A549 (cell line): ENCODE measurements at regions not wholly inside any gene's neighbourhood (a gene's known extent, or its start where the extent isn't known, plus 50 kb on each side); places are given as distances from the start of the nearest gene placed in this dataset.

Experiments used
- ATAC-seq, 2 experiments: fragments of 200-7000 bp in 1 of 2; fragments of >200 bp in 1 of 2; cut with Nextera tagmentation in 1 of 2; cut with Tn5 transposase in 1 of 2; 3 replicates each; pipeline versions ENCODE4 v1.8.0 to v1.9.1; 2018 to 2020; ENCODE audit warnings: mild to moderate bottlenecking in 1 of 2, moderate library complexity in 1 of 2
- CTCF ChIA-PET: fragments of 300-600 bp; sonication (Branson Sonifier 250); formaldehyde crosslinking; extraction: SDS; loops from one replicate; lab custom pipeline; 2021; ENCODE audit warnings: antibody characterized with exemption, inconsistent platforms; lab: Yijun Ruan, JAX
- POLR2A ChIA-PET: fragments of 350-600 bp; formaldehyde crosslinking; extraction: SDS; loops from one replicate; lab custom pipeline; 2021; ENCODE audit warnings: antibody characterized with exemption, inconsistent platforms; lab: Yijun Ruan, JAX
- DNase-seq, 2 experiments: peaks; one replicate each; pipeline versions ENCODE4 v3.0.0 to v3.0.0-alpha.2; 2011 to 2016; ENCODE audit warnings: low read depth in 1 of 2, low spot score in 1 of 2
- FAIRE-seq: peaks from 2 replicates; lab custom pipeline; 2011; peaks lifted over from hg19 to GRCh38; lab: Jason Lieb, UNC
- H3K27ac ChIP-seq, 2 experiments: fragments of >200 bp; sonication (Bioruptor Twin); formaldehyde crosslinking; 3 replicates each; pipeline ENCODE4 v1.5.1; 2016 to 2017
- H3K4me1 ChIP-seq: fragments of >200 bp; sonication (Bioruptor Twin); formaldehyde crosslinking; 3 replicates; pipeline ENCODE4 v1.6.1; 2016
- H3K4me2 ChIP-seq: fragments of >200 bp; sonication (Bioruptor Twin); formaldehyde crosslinking; 3 replicates; pipeline ENCODE4 v1.6.1; 2016
- H3K4me3 ChIP-seq: fragments of >200 bp; sonication (Bioruptor Twin); formaldehyde crosslinking; 3 replicates; pipeline ENCODE4 v1.5.1; 2016
- H3K9me3 ChIP-seq: fragments of >200 bp; sonication (Bioruptor Twin); formaldehyde crosslinking; 3 replicates; pipeline ENCODE4 v1.6.1; 2016
- BCL3 ChIP-seq: fragments of >200 bp; sonication (Bioruptor Twin); formaldehyde crosslinking; IDR thresholded peaks from 3 replicates; pipeline ENCODE4 v1.6.1; 2016
- CBX2 ChIP-seq: fragments of 200-600 bp; sonication (generic); IDR thresholded peaks from 2 replicates; pipeline ENCODE4 v1.6.1; 2016; ENCODE audit warnings: low read depth, mild to moderate bottlenecking, borderline replicate concordance
- CHD2 ChIP-seq: fragments of 150-350 bp; IDR thresholded peaks from 2 replicates; pipeline ENCODE4 v1.6.1; 2014; ENCODE audit warnings: low read length; ENCODE audit not compliant: partially characterized antibody
- EHF ChIP-seq: fragments of 250-450 bp; sonication (Bioruptor Pico); IDR thresholded peaks from 2 replicates; pipeline ENCODE4 v1.5.0; 2020; ENCODE audit warnings: mild to moderate bottlenecking
- EHMT2 ChIP-seq: fragments of 200-600 bp; sonication (generic); IDR thresholded peaks from 2 replicates; pipeline ENCODE4 v1.6.1; 2016; ENCODE audit warnings: antibody characterized with exemption, low read depth, mild to moderate bottlenecking, moderate library complexity
- ESRRA ChIP-seq: fragments of 150-350 bp; IDR thresholded peaks from 2 replicates; pipeline ENCODE4 v1.6.1; 2014; ENCODE audit warnings: mild to moderate bottlenecking, low read length, borderline replicate concordance
- FOSB ChIP-seq: fragments of 250-450 bp; sonication (Bioruptor Pico); IDR thresholded peaks from 2 replicates; pipeline ENCODE4 v1.5.0; 2020; ENCODE audit warnings: mild to moderate bottlenecking, moderate library complexity
- FOSL2 ChIP-seq, 2 experiments: fragments of 450-650 bp in 1 of 2; fragments of >200 bp in 1 of 2; sonication (Bioruptor Twin) in 1 of 2; formaldehyde crosslinking; IDR thresholded peaks; 2 replicates each; pipeline versions ENCODE4 v1.5.0 to v1.6.1; 2016 to 2020; ENCODE audit warnings: mild to moderate bottlenecking in 1 of 2, moderate library complexity in 1 of 2
- FOXS1 ChIP-seq: fragments of 250-450 bp; sonication (Bioruptor Pico); IDR thresholded peaks from 2 replicates; pipeline ENCODE4 v1.5.0; 2020; ENCODE audit warnings: mild to moderate bottlenecking, moderate library complexity
- HES2 ChIP-seq: fragments of >200 bp; sonication (Bioruptor Twin); formaldehyde crosslinking; IDR thresholded peaks from 2 replicates; pipeline ENCODE4 v1.6.1; 2016
- HEYL ChIP-seq: fragments of 250-450 bp; sonication (Bioruptor Pico); IDR thresholded peaks from 2 replicates; pipeline ENCODE4 v1.8.0; 2021; ENCODE audit warnings: mild to moderate bottlenecking, moderate library complexity
- HOXA7 ChIP-seq: fragments of 250-450 bp; sonication (Bioruptor Pico); IDR thresholded peaks from 2 replicates; pipeline ENCODE4 v1.5.0; 2020; ENCODE audit warnings: mild to moderate bottlenecking, moderate library complexity
- HOXB13 ChIP-seq: fragments of 250-450 bp; sonication (Bioruptor Pico); IDR thresholded peaks from 2 replicates; pipeline ENCODE4 v1.5.0; 2020; ENCODE audit warnings: low read depth, mild to moderate bottlenecking, moderate library complexity
- HOXB5 ChIP-seq: fragments of 250-450 bp; sonication (Bioruptor Pico); IDR thresholded peaks from 2 replicates; pipeline ENCODE4 v1.5.0; 2020; ENCODE audit warnings: mild to moderate bottlenecking, moderate library complexity
- JUN ChIP-seq, 2 experiments: fragments of >200 bp; sonication (Bioruptor Twin); formaldehyde crosslinking; IDR thresholded peaks; 2 replicates in 1 of 2; 3 replicates in 1 of 2; pipeline ENCODE4 v1.6.1; 2016 to 2017
- JUNB ChIP-seq: fragments of >200 bp; sonication (Bioruptor Twin); formaldehyde crosslinking; IDR thresholded peaks from 2 replicates; pipeline ENCODE4 v1.6.1; 2016
- KDM1A ChIP-seq: fragments of 200-600 bp; sonication (generic); IDR thresholded peaks from 2 replicates; pipeline ENCODE4 v1.6.1; 2016; ENCODE audit warnings: low read depth, mild to moderate bottlenecking
- KDM5A ChIP-seq: fragments of 200-600 bp; sonication (generic); IDR thresholded peaks from 2 replicates; pipeline ENCODE4 v1.6.1; 2016; ENCODE audit warnings: antibody characterized with exemption, mild to moderate bottlenecking
- MAFK ChIP-seq: fragments of 450-650 bp; IDR thresholded peaks from 2 replicates; pipeline ENCODE4 v1.6.1; 2014; ENCODE audit not compliant: partially characterized antibody
- NFE2L2 ChIP-seq: fragments of 150-350 bp; conservative IDR thresholded peaks from 2 replicates; pipeline ENCODE4 v1.6.1; 2014; ENCODE audit warnings: low read length
- NPAS2 ChIP-seq: fragments of 250-450 bp; sonication (Bioruptor Pico); IDR thresholded peaks from 2 replicates; pipeline ENCODE4 v1.8.0; 2022; ENCODE audit warnings: mild to moderate bottlenecking, moderate library complexity, borderline replicate concordance
- PHF8 ChIP-seq: fragments of 200-600 bp; sonication (generic); IDR thresholded peaks from 2 replicates; pipeline ENCODE4 v1.6.1; 2016; ENCODE audit warnings: low read depth, mild to moderate bottlenecking, antibody characterized with exemption, moderate library complexity, borderline replicate concordance
- RARB ChIP-seq: fragments of 250-450 bp; sonication (Bioruptor Pico); IDR thresholded peaks from 2 replicates; pipeline ENCODE4 v1.8.0; 2021; ENCODE audit warnings: mild to moderate bottlenecking, moderate library complexity
- RCOR1 ChIP-seq: fragments of 150-350 bp; IDR thresholded peaks from 2 replicates; pipeline ENCODE4 v1.6.1; 2014; ENCODE audit warnings: antibody characterized with exemption, low read length, low read depth
- RFX5 ChIP-seq: fragments of 450-650 bp; IDR thresholded peaks from 2 replicates; pipeline ENCODE4 v1.7.1; 2014; ENCODE audit warnings: antibody characterized with exemption, mild to moderate bottlenecking, moderate library complexity
- TFCP2L1 ChIP-seq: fragments of 250-450 bp; sonication (Bioruptor Pico); IDR thresholded peaks from 2 replicates; pipeline ENCODE4 v1.5.0; 2021; ENCODE audit warnings: mild to moderate bottlenecking
- TP53 ChIP-seq: fragments of 250-450 bp; sonication (Bioruptor Pico); IDR thresholded peaks from 2 replicates; pipeline ENCODE4 v1.5.0; 2021; ENCODE audit warnings: mild to moderate bottlenecking, moderate library complexity
- USF2 ChIP-seq: fragments of 450-650 bp; IDR thresholded peaks from 2 replicates; pipeline ENCODE4 v1.6.1; 2014; ENCODE audit warnings: antibody characterized with exemption
- ZFP36 ChIP-seq: fragments of 450-650 bp; IDR thresholded peaks from 2 replicates; pipeline ENCODE4 v1.6.1; 2014; ENCODE audit warnings: borderline replicate concordance; ENCODE audit not compliant: partially characterized antibody
- ZNF302 ChIP-seq: fragments of 250-450 bp; sonication (Bioruptor Pico); IDR thresholded peaks from 2 replicates; pipeline ENCODE4 v1.9.0; 2021; ENCODE audit warnings: inconsistent platforms, mild to moderate bottlenecking, moderate library complexity
- WGBS: methylation state at CpG from one replicate; pipeline ENCODE4 v1.1.6; 2017; ENCODE audit errors: missing lambda C conversion rate; 5-methylcytosine and 5-hydroxymethylcytosine counted together
- TF ChIP-seq, protein P1 (sequence below): fragments of 200-600 bp; sonication (generic); IDR thresholded peaks from 2 replicates; pipeline ENCODE4 v1.6.1; 2016; ENCODE audit warnings: antibody characterized with exemption, mild to moderate bottlenecking, moderate library complexity
- TF ChIP-seq, protein P2 (sequence below): fragments of 150-350 bp; IDR thresholded peaks from 2 replicates; pipeline ENCODE4 v1.6.1; 2014; ENCODE audit warnings: low read depth, mild to moderate bottlenecking, low read length

DNA sequence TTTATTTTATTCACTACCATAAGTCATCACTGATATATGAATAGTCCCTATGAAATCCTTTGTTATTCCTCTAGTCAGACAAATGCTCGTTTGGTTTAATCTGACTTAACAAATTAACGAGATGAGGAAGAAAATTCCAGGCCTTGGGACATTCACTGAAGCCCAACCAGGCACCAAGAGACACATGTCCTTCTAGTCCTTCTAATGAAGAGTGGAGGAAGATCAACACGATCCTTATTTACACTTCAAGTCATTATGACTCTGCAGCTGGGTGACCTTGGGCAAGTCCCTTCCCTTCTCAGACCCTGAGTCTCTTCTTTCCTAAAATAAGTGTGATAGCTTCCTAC is 117.5 kb downstream of the CEBPB start:
- no peak overlapping the region for H3K4me3 ChIP-seq
- ChIA-PET POLR2A (interaction anchor here (1.4 to 2.6 kb wide), 5 partner anchors 13 to 117 kb away, joined by 3 to 14 read pairs (median 10); partner anchors contain the start of gene CEBPB), CTCF (interaction anchor here (0.8 to 4.0 kb wide), 11 partner anchors 12 to 480 kb away, joined by 3 to 22 read pairs (median 4); no protein-coding TSS in a partner anchor)
- no peaks in the 10 kb centered on the region for H3K9me3 ChIP-seq
- 3% methylated on average over 3 of the region's 3 CpGs for WGBS
- FAIRE-seq = no peak
- peaks cover 95% of the 10 kb centered on the region for H3K4me1 ChIP-seq
- peak overlapping the region; percentile 93 to 98 for H3K27ac ChIP-seq
- peak; percentile 90 for TF ChIP-seq FOSB
- no peak for TF ChIP-seq FOXS1
- no peak for TF ChIP-seq HES2
- no peak for TF ChIP-seq EHMT2
- TF ChIP-seq ZFP36 = peak; percentile 26
- TF ChIP-seq NFE2L2 = peak; percentile 80
- peak; percentile 75 for TF ChIP-seq MAFK
- TF ChIP-seq, protein P1, sequence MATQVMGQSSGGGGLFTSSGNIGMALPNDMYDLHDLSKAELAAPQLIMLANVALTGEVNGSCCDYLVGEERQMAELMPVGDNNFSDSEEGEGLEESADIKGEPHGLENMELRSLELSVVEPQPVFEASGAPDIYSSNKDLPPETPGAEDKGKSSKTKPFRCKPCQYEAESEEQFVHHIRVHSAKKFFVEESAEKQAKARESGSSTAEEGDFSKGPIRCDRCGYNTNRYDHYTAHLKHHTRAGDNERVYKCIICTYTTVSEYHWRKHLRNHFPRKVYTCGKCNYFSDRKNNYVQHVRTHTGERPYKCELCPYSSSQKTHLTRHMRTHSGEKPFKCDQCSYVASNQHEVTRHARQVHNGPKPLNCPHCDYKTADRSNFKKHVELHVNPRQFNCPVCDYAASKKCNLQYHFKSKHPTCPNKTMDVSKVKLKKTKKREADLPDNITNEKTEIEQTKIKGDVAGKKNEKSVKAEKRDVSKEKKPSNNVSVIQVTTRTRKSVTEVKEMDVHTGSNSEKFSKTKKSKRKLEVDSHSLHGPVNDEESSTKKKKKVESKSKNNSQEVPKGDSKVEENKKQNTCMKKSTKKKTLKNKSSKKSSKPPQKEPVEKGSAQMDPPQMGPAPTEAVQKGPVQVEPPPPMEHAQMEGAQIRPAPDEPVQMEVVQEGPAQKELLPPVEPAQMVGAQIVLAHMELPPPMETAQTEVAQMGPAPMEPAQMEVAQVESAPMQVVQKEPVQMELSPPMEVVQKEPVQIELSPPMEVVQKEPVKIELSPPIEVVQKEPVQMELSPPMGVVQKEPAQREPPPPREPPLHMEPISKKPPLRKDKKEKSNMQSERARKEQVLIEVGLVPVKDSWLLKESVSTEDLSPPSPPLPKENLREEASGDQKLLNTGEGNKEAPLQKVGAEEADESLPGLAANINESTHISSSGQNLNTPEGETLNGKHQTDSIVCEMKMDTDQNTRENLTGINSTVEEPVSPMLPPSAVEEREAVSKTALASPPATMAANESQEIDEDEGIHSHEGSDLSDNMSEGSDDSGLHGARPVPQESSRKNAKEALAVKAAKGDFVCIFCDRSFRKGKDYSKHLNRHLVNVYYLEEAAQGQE = peak; percentile 82
- 0 out of 2 replicates have a peak, but pooled peaks have one; percentile 42 for TF ChIP-seq RARB (CRISPR knock-in tag)
- no peak for TF ChIP-seq KDM1A
- peak; percentile 24; the same call in 1 of the 2 replicates for TF ChIP-seq ZNF302 (CRISPR knock-in tag)
- no peak; the same call in 1 of the 2 replicates for TF ChIP-seq EHF (CRISPR knock-in tag)
- no peak for TF ChIP-seq JUNB
- no peak; a peak in 1 of 5 replicates for TF ChIP-seq JUN (IDR thresholded peaks at IDR 0.05)
- TF ChIP-seq ESRRA = peak; percentile 58; the same call in 1 of the 2 replicates
- TF ChIP-seq, protein P2, sequence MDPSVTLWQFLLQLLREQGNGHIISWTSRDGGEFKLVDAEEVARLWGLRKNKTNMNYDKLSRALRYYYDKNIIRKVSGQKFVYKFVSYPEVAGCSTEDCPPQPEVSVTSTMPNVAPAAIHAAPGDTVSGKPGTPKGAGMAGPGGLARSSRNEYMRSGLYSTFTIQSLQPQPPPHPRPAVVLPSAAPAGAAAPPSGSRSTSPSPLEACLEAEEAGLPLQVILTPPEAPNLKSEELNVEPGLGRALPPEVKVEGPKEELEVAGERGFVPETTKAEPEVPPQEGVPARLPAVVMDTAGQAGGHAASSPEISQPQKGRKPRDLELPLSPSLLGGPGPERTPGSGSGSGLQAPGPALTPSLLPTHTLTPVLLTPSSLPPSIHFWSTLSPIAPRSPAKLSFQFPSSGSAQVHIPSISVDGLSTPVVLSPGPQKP = no peak
- TF ChIP-seq KDM5A = no peak
- TF ChIP-seq NPAS2 (CRISPR knock-in tag) = no peak
- TF ChIP-seq HOXB5 (CRISPR knock-in tag) = peak; percentile 67
- no peak for TF ChIP-seq PHF8
- TF ChIP-seq HEYL (CRISPR knock-in tag) = no peak
- peak; percentile 89 for TF ChIP-seq HOXA7
- no peak for TF ChIP-seq CBX2
- TF ChIP-seq CHD2 = no peak
- no peak for TF ChIP-seq BCL3
- TF ChIP-seq TFCP2L1 (CRISPR knock-in tag) = peak; percentile 87; the same call in 1 of the 2 replicates
- TF ChIP-seq RFX5 = no peak
- no peak for TF ChIP-seq RCOR1
- TF ChIP-seq TP53 (CRISPR knock-in tag) = no peak
- TF ChIP-seq FOSL2 (IDR thresholded peaks at IDR 0.05) = no peak
- TF ChIP-seq FOSL2 (CRISPR knock-in tag; IDR thresholded peaks at IDR 0.05) = peak; percentile 48; the same call in 1 of the 2 replicates
- no peak; the same call in 1 of the 2 replicates for TF ChIP-seq USF2
- no peak for TF ChIP-seq HOXB13 (CRISPR knock-in tag)
- H3K4me2 ChIP-seq = peak overlapping the region; percentile 59
- no peak for DNase-seq
- peak in 1 of 2 experiments; percentile 9; a peak in 3 of 6 replicates for ATAC-seq
